A549 (cell line): ENCODE measurements at regions not wholly inside any gene's neighbourhood (a gene's known extent, or its start where the extent isn't known, plus 50 kb on each side); places are given as distances from the start of the nearest gene placed in this dataset.

ENCODE experiments used
- ATAC-seq, 2 experiments: fragments of 200-7000 bp in 1 of 2; fragments of >200 bp in 1 of 2; cut with Nextera tagmentation in 1 of 2; cut with Tn5 transposase in 1 of 2; 3 replicates each; pipeline versions ENCODE4 v1.8.0 to v1.9.1; 2018 to 2020; ENCODE audit warnings: mild to moderate bottlenecking in 1 of 2, moderate library complexity in 1 of 2
- CTCF ChIA-PET: fragments of 300-600 bp; sonication (Branson Sonifier 250); formaldehyde crosslinking; extraction: SDS; loops from one replicate; lab custom pipeline; 2021; ENCODE audit warnings: antibody characterized with exemption, inconsistent platforms; lab: Yijun Ruan, JAX
- POLR2A ChIA-PET: fragments of 350-600 bp; formaldehyde crosslinking; extraction: SDS; loops from one replicate; lab custom pipeline; 2021; ENCODE audit warnings: antibody characterized with exemption, inconsistent platforms; lab: Yijun Ruan, JAX
- DNase-seq, 2 experiments: peaks; one replicate each; pipeline versions ENCODE4 v3.0.0 to v3.0.0-alpha.2; 2011 to 2016; ENCODE audit warnings: low read depth in 1 of 2, low spot score in 1 of 2
- FAIRE-seq: peaks from 2 replicates; lab custom pipeline; 2011; peaks lifted over from hg19 to GRCh38; lab: Jason Lieb, UNC
- H3K27ac ChIP-seq, 2 experiments: fragments of >200 bp; sonication (Bioruptor Twin); formaldehyde crosslinking; 3 replicates each; pipeline ENCODE4 v1.5.1; 2016 to 2017
- H3K4me1 ChIP-seq: fragments of >200 bp; sonication (Bioruptor Twin); formaldehyde crosslinking; 3 replicates; pipeline ENCODE4 v1.6.1; 2016
- H3K4me2 ChIP-seq: fragments of >200 bp; sonication (Bioruptor Twin); formaldehyde crosslinking; 3 replicates; pipeline ENCODE4 v1.6.1; 2016
- H3K4me3 ChIP-seq: fragments of >200 bp; sonication (Bioruptor Twin); formaldehyde crosslinking; 3 replicates; pipeline ENCODE4 v1.5.1; 2016
- H3K9me3 ChIP-seq: fragments of >200 bp; sonication (Bioruptor Twin); formaldehyde crosslinking; 3 replicates; pipeline ENCODE4 v1.6.1; 2016
- BHLHE40 ChIP-seq: IDR thresholded peaks from 2 replicates; pipeline ENCODE4 v1.6.1; 2012; ENCODE audit warnings: low read depth, low read length, inconsistent platforms
- CBX2 ChIP-seq: fragments of 200-600 bp; sonication (generic); IDR thresholded peaks from 2 replicates; pipeline ENCODE4 v1.6.1; 2016; ENCODE audit warnings: low read depth, mild to moderate bottlenecking, borderline replicate concordance
- CBX8 ChIP-seq: fragments of 200-600 bp; sonication (generic); IDR thresholded peaks from 2 replicates; pipeline ENCODE4 v1.6.1; 2016
- EHF ChIP-seq: fragments of 250-450 bp; sonication (Bioruptor Pico); IDR thresholded peaks from 2 replicates; pipeline ENCODE4 v1.5.0; 2020; ENCODE audit warnings: mild to moderate bottlenecking
- EHMT2 ChIP-seq: fragments of 200-600 bp; sonication (generic); IDR thresholded peaks from 2 replicates; pipeline ENCODE4 v1.6.1; 2016; ENCODE audit warnings: antibody characterized with exemption, low read depth, mild to moderate bottlenecking, moderate library complexity
- FOSB ChIP-seq: fragments of 250-450 bp; sonication (Bioruptor Pico); IDR thresholded peaks from 2 replicates; pipeline ENCODE4 v1.5.0; 2020; ENCODE audit warnings: mild to moderate bottlenecking, moderate library complexity
- HDAC2 ChIP-seq: fragments of 200-600 bp; sonication (generic); IDR thresholded peaks from 2 replicates; pipeline ENCODE4 v1.6.1; 2016
- HEYL ChIP-seq: fragments of 250-450 bp; sonication (Bioruptor Pico); IDR thresholded peaks from 2 replicates; pipeline ENCODE4 v1.8.0; 2021; ENCODE audit warnings: mild to moderate bottlenecking, moderate library complexity
- HOXB13 ChIP-seq: fragments of 250-450 bp; sonication (Bioruptor Pico); IDR thresholded peaks from 2 replicates; pipeline ENCODE4 v1.5.0; 2020; ENCODE audit warnings: low read depth, mild to moderate bottlenecking, moderate library complexity
- JUNB ChIP-seq: fragments of >200 bp; sonication (Bioruptor Twin); formaldehyde crosslinking; IDR thresholded peaks from 2 replicates; pipeline ENCODE4 v1.6.1; 2016
- KDM1A ChIP-seq: fragments of 200-600 bp; sonication (generic); IDR thresholded peaks from 2 replicates; pipeline ENCODE4 v1.6.1; 2016; ENCODE audit warnings: low read depth, mild to moderate bottlenecking
- KDM5A ChIP-seq: fragments of 200-600 bp; sonication (generic); IDR thresholded peaks from 2 replicates; pipeline ENCODE4 v1.6.1; 2016; ENCODE audit warnings: antibody characterized with exemption, mild to moderate bottlenecking
- MAFK ChIP-seq: fragments of 450-650 bp; IDR thresholded peaks from 2 replicates; pipeline ENCODE4 v1.6.1; 2014; ENCODE audit not compliant: partially characterized antibody
- MAZ ChIP-seq: fragments of 150-350 bp; IDR thresholded peaks from 2 replicates; pipeline ENCODE4 v1.6.1; 2014; ENCODE audit warnings: antibody characterized with exemption, low read depth, low read length, borderline replicate concordance
- MYC ChIP-seq: IDR thresholded peaks from 2 replicates; pipeline ENCODE4 v1.6.1; 2012; ENCODE audit warnings: mild to moderate bottlenecking, inconsistent platforms, low read length, improper control_type of control experiment, borderline replicate concordance
- NPAS2 ChIP-seq: fragments of 250-450 bp; sonication (Bioruptor Pico); IDR thresholded peaks from 2 replicates; pipeline ENCODE4 v1.8.0; 2022; ENCODE audit warnings: mild to moderate bottlenecking, moderate library complexity, borderline replicate concordance
- PHF8 ChIP-seq: fragments of 200-600 bp; sonication (generic); IDR thresholded peaks from 2 replicates; pipeline ENCODE4 v1.6.1; 2016; ENCODE audit warnings: low read depth, mild to moderate bottlenecking, antibody characterized with exemption, moderate library complexity, borderline replicate concordance
- POLR2AphosphoS2 ChIP-seq: conservative IDR thresholded peaks from 2 replicates; pipeline ENCODE4 v1.6.1; 2012; ENCODE audit warnings: low read length, improper control_type of control experiment, inconsistent platforms
- RFX5 ChIP-seq: fragments of 450-650 bp; IDR thresholded peaks from 2 replicates; pipeline ENCODE4 v1.7.1; 2014; ENCODE audit warnings: antibody characterized with exemption, mild to moderate bottlenecking, moderate library complexity
- TFCP2L1 ChIP-seq: fragments of 250-450 bp; sonication (Bioruptor Pico); IDR thresholded peaks from 2 replicates; pipeline ENCODE4 v1.5.0; 2021; ENCODE audit warnings: mild to moderate bottlenecking
- WGBS: methylation state at CpG from one replicate; pipeline ENCODE4 v1.1.6; 2017; ENCODE audit errors: missing lambda C conversion rate; 5-methylcytosine and 5-hydroxymethylcytosine counted together
- TF ChIP-seq, protein P1 (sequence below): fragments of >200 bp; sonication (Bioruptor Twin); formaldehyde crosslinking; IDR thresholded peaks from 2 replicates; pipeline ENCODE4 v1.6.1; 2016
- TF ChIP-seq, protein P2 (sequence below): fragments of >200 bp; sonication (Bioruptor Twin); formaldehyde crosslinking; IDR thresholded peaks from 3 replicates; pipeline ENCODE4 v1.6.1; 2016
- TF ChIP-seq, protein P3 (sequence below): fragments of 250-450 bp; sonication (Bioruptor Pico); IDR thresholded peaks from 2 replicates; pipeline ENCODE4 v1.5.0; 2020; ENCODE audit warnings: low read depth, mild to moderate bottlenecking, moderate library complexity
- TF ChIP-seq, protein P4 (sequence below): fragments of 150-350 bp; IDR thresholded peaks from 2 replicates; pipeline ENCODE4 v1.6.1; 2014; ENCODE audit warnings: low read depth, mild to moderate bottlenecking, low read length
- TF ChIP-seq, protein P5 (sequence below): IDR thresholded peaks from 2 replicates; pipeline ENCODE4 v1.6.1; 2012
- TF ChIP-seq, protein P6 (sequence below): IDR thresholded peaks from 2 replicates; pipeline ENCODE4 v1.6.1; 2012; ENCODE audit warnings: low read depth, borderline replicate concordance

DNA sequence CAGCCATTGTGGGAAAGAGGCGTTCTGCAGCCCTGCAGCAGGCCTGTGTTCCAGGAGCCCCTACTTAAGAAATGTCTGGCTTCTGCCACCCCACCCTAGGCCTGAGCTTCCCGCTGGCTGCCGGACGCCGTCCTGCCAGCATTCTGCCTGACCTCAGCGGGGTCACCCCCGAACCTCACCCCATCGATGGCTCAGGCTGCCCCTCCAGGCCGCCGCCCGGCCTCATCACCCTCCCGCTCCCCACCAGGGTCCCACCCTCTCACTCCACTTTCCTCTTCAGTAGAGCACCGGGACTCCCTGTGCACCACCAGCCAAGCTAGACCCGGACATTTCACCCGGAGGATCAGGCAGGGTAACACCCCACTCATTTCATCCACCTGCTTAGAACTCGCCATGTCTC, 73.6 kb upstream of the SALL3 start:
- Histone ChIP-seq H3K4me3 (no peak overlapping the region), H3K4me2 (no peak overlapping the region)
- POLR2A ChIA-PET, result no interaction called here
- ATAC-seq, result no peak
- TF ChIP-seq MYC, result no peak
- TF ChIP-seq, protein P1, sequence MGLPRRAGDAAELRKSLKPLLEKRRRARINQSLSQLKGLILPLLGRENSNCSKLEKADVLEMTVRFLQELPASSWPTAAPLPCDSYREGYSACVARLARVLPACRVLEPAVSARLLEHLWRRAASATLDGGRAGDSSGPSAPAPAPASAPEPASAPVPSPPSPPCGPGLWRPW, result no peak
- TF ChIP-seq EHMT2, result no peak
- no peak for TF ChIP-seq HOXB13 (CRISPR knock-in tag)
- TF ChIP-seq, all 56 proteins: peak for 0
- FAIRE-seq (no peak), DNase-seq (no peak)
- WGBS, result 37% methylated on average over 16 of the region's 16 CpGs
- no peak overlapping the region for H3K27ac ChIP-seq
- CTCF ChIA-PET, result no interaction called here
- H3K9me3 ChIP-seq, result no peaks in the 10 kb centered on the region
- H3K4me1 ChIP-seq, result no peaks in the 10 kb centered on the region

DNA sequence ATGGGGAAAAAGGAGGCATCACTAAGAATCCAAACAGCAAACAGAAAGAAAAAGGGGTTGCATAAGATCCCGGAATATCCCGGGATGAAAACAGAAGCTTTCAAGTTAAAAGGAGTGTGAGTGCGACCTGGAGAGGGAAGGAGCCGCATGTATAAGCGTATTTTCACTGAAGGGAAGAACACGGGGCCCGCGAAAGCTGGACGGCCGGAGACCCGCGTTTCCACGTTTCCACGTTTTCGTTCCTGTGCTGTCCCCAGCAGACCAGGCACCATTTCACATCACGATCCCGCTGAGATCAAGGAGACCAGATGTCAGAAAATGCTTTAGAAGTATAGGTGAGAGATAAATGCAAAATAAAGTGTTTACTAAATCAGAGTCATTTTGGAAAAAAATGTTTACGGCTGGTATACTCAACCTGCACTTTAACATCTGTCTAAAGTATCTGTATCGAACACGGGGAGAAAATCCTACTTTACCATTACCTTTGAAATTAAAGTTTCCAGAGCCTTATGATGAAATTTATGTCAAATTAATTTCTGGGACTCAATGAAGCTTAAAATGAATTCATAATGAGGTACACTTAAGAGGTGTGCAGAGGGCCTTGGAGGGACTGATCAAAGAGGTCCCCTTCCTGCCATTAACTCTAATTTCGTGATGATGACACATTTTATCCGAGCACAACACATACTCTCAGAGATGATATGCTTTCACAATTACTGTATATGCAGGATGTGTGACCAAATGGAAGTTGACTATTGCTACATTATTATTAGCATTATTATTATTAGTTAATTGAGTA, 71.0 kb upstream of the SALL3 start:
- TF ChIP-seq CBX8 (no peak), POLR2AphosphoS2 (no peak), KDM1A (no peak), KDM5A (no peak), NPAS2 (no peak), HEYL (CRISPR knock-in tag) (no peak), PHF8 (no peak), BHLHE40 (no peak), EHF (CRISPR knock-in tag) (no peak), FOSB (CRISPR knock-in tag) (no peak), TFCP2L1 (no peak), HDAC2 (no peak), RFX5 (no peak)
- TF ChIP-seq, protein P2, sequence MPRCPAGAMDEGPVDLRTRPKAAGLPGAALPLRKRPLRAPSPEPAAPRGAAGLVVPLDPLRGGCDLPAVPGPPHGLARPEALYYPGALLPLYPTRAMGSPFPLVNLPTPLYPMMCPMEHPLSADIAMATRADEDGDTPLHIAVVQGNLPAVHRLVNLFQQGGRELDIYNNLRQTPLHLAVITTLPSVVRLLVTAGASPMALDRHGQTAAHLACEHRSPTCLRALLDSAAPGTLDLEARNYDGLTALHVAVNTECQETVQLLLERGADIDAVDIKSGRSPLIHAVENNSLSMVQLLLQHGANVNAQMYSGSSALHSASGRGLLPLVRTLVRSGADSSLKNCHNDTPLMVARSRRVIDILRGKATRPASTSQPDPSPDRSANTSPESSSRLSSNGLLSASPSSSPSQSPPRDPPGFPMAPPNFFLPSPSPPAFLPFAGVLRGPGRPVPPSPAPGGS, result no peak
- TF ChIP-seq, protein P3, sequence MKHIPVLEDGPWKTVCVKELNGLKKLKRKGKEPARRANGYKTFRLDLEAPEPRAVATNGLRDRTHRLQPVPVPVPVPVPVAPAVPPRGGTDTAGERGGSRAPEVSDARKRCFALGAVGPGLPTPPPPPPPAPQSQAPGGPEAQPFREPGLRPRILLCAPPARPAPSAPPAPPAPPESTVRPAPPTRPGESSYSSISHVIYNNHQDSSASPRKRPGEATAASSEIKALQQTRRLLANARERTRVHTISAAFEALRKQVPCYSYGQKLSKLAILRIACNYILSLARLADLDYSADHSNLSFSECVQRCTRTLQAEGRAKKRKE (CRISPR knock-in tag), result no peak
- TF ChIP-seq, protein P4, sequence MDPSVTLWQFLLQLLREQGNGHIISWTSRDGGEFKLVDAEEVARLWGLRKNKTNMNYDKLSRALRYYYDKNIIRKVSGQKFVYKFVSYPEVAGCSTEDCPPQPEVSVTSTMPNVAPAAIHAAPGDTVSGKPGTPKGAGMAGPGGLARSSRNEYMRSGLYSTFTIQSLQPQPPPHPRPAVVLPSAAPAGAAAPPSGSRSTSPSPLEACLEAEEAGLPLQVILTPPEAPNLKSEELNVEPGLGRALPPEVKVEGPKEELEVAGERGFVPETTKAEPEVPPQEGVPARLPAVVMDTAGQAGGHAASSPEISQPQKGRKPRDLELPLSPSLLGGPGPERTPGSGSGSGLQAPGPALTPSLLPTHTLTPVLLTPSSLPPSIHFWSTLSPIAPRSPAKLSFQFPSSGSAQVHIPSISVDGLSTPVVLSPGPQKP, result no peak
- CTCF ChIA-PET, result interaction anchor here (0.6 kb wide), 1 partner anchor 307 kb away, joined by 3 read pairs; no protein-coding TSS in a partner anchor
- Histone ChIP-seq H3K9me3 (no peaks in the 10 kb centered on the region), H3K4me1 (no peaks in the 10 kb centered on the region), H3K27ac (no peak overlapping the region), H3K4me3 (no peak overlapping the region), H3K4me2 (no peak overlapping the region)
- DNase-seq (no peak), FAIRE-seq (no peak), ATAC-seq (no peak)
- WGBS, result 54% methylated on average over 22 of the region's 22 CpGs
- POLR2A ChIA-PET, result no interaction called here

DNA sequence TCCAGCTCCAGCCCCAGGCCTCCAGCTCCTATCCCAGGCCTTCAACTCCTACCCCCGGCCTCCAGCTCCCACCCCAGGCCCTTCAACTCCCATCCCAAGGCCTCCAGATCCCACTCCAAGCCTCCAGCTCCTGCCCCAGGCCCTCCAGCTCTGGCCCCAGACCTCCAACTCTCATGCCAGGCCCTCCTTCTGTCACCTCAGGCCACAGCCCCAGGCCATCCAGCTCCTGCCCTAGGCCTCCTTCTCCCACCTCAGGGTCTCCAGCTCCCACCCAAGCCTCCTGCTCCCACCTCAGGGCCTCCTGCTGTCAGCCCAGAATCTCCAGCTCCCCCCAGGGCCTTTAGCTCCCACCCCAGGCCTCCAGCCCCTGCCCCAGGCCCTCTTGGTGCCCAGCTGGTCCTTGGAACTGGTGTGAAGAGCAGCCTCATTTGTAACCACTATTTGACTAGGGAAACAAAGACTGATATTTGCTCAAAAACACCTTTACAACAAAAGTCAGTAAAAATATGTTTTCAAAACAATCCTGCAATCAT, 67.8 kb upstream of the SALL3 start:
- DNase-seq (no peak), ATAC-seq (no peak), FAIRE-seq (no peak)
- ChIA-PET POLR2A (no interaction called here), CTCF (no interaction called here)
- TF ChIP-seq EHMT2 (no peak), CBX2 (no peak), MAFK (no peak), MAZ (no peak), HDAC2 (no peak), KDM1A (no peak), FOSB (CRISPR knock-in tag) (no peak), HEYL (CRISPR knock-in tag) (no peak), BHLHE40 (no peak), JUNB (no peak)
- TF ChIP-seq, protein P4, result no peak
- TF ChIP-seq, protein P5, sequence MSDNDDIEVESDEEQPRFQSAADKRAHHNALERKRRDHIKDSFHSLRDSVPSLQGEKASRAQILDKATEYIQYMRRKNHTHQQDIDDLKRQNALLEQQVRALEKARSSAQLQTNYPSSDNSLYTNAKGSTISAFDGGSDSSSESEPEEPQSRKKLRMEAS, result no peak
- TF ChIP-seq, protein P6, sequence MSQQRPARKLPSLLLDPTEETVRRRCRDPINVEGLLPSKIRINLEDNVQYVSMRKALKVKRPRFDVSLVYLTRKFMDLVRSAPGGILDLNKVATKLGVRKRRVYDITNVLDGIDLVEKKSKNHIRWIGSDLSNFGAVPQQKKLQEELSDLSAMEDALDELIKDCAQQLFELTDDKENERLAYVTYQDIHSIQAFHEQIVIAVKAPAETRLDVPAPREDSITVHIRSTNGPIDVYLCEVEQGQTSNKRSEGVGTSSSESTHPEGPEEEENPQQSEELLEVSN, result no peak
- TF ChIP-seq, protein P3 (CRISPR knock-in tag), result no peak
- H3K27ac ChIP-seq, result no peak overlapping the region
- H3K9me3 ChIP-seq, result no peaks in the 10 kb centered on the region
- 0% methylated on average over 1 of the region's 1 CpG for WGBS
- no peaks in the 10 kb centered on the region for H3K4me1 ChIP-seq
- H3K4me2 ChIP-seq, result no peak overlapping the region
- H3K4me3 ChIP-seq, result no peak overlapping the region
